Panc1 (cell line): ENCODE measurements at regions not wholly inside any gene's neighbourhood (a gene's known extent, or its start where the extent isn't known, plus 50 kb on each side); places are given as distances from the start of the nearest gene placed in this dataset.

Experiments
- TCF7L2 ChIP-seq: IDR thresholded peaks from 2 replicates; pipeline ENCODE4 v1.6.1; 2011; ENCODE audit warnings: mild to moderate bottlenecking, low read depth, low read length, inconsistent platforms
- TF ChIP-seq, protein P1 (sequence below), 2 experiments: IDR thresholded peaks; 2 replicates each; pipeline ENCODE4 v1.6.1; 2011 to 2012; ENCODE audit warnings: low read depth in 2 of 2, control low read depth in 1 of 2, low read length in 1 of 2, mild to moderate bottlenecking in 1 of 2, moderate library complexity in 1 of 2; ENCODE audit not compliant: insufficient read depth in 1 of 2

DNA sequence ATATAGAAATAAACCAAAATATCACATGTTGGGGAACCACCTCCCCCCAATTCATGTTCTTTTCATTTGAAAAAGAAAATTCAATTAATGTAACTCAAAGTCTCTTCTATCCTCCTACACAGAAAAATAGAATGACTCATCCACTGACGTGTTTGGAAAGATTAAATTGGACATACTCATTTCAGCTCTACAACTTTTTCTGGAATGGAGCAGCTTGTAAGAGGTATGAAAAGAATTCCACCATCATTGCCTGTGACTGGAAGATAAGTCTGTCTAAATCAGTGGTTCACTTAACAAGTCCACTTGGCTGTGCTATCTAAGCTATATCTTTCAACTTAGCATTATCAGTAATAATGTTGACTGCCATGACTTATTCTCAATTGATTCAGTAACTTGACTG is 702.3 kb downstream of the BRINP3 start:
- TF ChIP-seq, protein P1, sequence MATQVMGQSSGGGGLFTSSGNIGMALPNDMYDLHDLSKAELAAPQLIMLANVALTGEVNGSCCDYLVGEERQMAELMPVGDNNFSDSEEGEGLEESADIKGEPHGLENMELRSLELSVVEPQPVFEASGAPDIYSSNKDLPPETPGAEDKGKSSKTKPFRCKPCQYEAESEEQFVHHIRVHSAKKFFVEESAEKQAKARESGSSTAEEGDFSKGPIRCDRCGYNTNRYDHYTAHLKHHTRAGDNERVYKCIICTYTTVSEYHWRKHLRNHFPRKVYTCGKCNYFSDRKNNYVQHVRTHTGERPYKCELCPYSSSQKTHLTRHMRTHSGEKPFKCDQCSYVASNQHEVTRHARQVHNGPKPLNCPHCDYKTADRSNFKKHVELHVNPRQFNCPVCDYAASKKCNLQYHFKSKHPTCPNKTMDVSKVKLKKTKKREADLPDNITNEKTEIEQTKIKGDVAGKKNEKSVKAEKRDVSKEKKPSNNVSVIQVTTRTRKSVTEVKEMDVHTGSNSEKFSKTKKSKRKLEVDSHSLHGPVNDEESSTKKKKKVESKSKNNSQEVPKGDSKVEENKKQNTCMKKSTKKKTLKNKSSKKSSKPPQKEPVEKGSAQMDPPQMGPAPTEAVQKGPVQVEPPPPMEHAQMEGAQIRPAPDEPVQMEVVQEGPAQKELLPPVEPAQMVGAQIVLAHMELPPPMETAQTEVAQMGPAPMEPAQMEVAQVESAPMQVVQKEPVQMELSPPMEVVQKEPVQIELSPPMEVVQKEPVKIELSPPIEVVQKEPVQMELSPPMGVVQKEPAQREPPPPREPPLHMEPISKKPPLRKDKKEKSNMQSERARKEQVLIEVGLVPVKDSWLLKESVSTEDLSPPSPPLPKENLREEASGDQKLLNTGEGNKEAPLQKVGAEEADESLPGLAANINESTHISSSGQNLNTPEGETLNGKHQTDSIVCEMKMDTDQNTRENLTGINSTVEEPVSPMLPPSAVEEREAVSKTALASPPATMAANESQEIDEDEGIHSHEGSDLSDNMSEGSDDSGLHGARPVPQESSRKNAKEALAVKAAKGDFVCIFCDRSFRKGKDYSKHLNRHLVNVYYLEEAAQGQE (IDR thresholded peaks at IDR 0.05; ENCODE audit: insufficient read depth in 1 of 2, low read depth in 2 of 2, low read length in 1 of 2), result no peak
- no peak for TF ChIP-seq TCF7L2
